MCF 10A (cell line): ENCODE measurements at regions not wholly inside any gene's neighbourhood (a gene's known extent, or its start where the extent isn't known, plus 50 kb on each side); places are given as distances from the start of the nearest gene placed in this dataset.

Experiments used
- BruUV-seq: library from RNA; stranded (reverse); fragments of 400-500 nt; replicated peaks from 2 replicates; lab custom pipeline; 2021; lab: Mats Ljungman, UMichigan
- CTCF ChIA-PET: fragments of 300-600 bp; sonication (Branson Sonifier 250); formaldehyde crosslinking; extraction: SDS; loops from one replicate; lab custom pipeline; 2021; ENCODE audit warnings: antibody characterized with exemption, inconsistent platforms; lab: Yijun Ruan, JAX
- POLR2A ChIA-PET: fragments of 300-600, 350-650 bp; sonication (Branson Sonifier 250); formaldehyde crosslinking; extraction: SDS; loops from one replicate; lab custom pipeline; 2020; ENCODE audit warnings: antibody characterized with exemption, inconsistent platforms; lab: Yijun Ruan, JAX
- DNase-seq: peaks from one replicate; pipeline ENCODE4 v3.0.0-alpha.2; 2018; ENCODE audit not compliant: unreplicated experiment
- H3K27ac Mint-ChIP-seq: one replicate; pipeline ENCODE4 v1.8.0; 2022; ENCODE audit warnings: mild to moderate bottlenecking, low read depth, mixed read lengths; ENCODE audit not compliant: unreplicated experiment
- H3K27me3 Mint-ChIP-seq: one replicate; pipeline ENCODE4 v1.8.0; 2022; ENCODE audit warnings: mixed read lengths; ENCODE audit not compliant: insufficient read depth, unreplicated experiment
- H3K36me3 Mint-ChIP-seq: one replicate; pipeline ENCODE4 v1.8.0; 2022; ENCODE audit warnings: mild to moderate bottlenecking, moderate library complexity, mixed read lengths; ENCODE audit not compliant: insufficient read depth, unreplicated experiment
- H3K4me1 Mint-ChIP-seq: one replicate; pipeline ENCODE4 v1.8.0; 2022; ENCODE audit warnings: mixed read lengths; ENCODE audit not compliant: insufficient read depth, unreplicated experiment
- H3K4me3 Mint-ChIP-seq: one replicate; pipeline ENCODE4 v1.8.0; 2022; ENCODE audit warnings: mild to moderate bottlenecking, moderate library complexity, mixed read lengths; ENCODE audit not compliant: unreplicated experiment
- H3K9me3 Mint-ChIP-seq: one replicate; pipeline ENCODE4 v1.8.0; 2022; ENCODE audit warnings: mixed read lengths; ENCODE audit not compliant: unreplicated experiment
- CTCF ChIP-seq: fragments of 200-600 bp; IDR thresholded peaks from one replicate; pipeline ENCODE4 v1.8.0; 2022; ENCODE audit warnings: antibody characterized with exemption, mild to moderate bottlenecking; ENCODE audit not compliant: unreplicated experiment
- intact Hi-C: fragments of 100-400 bp; cut with micrococcal nuclease; formaldehyde crosslinking; loops from 2 replicates; pipeline ENCODE4 v1.14.1; 2022

- CTCF ChIA-PET = interaction anchor here (0.7 to 1.9 kb wide), 10 partner anchors 11 to 153 kb away, joined by 3 to 14 read pairs (median 4); no protein-coding TSS in a partner anchor
- H3K9me3 Mint-ChIP-seq = no peaks in the 10 kb centered on the region
- no peak for DNase-seq
- POLR2A ChIA-PET = interaction anchor here (0.7 kb wide), 1 partner anchor 414 kb away, joined by 3 read pairs; no protein-coding TSS in a partner anchor
- H3K36me3 Mint-ChIP-seq = no peaks in the 10 kb centered on the region
- TF ChIP-seq CTCF = no peak
- H3K27ac Mint-ChIP-seq = no peak overlapping the region
- intact Hi-C loops = loop anchor here (5.0 kb wide), 1 partner anchor 155 kb away; no protein-coding TSS in a partner anchor
- BruUV-seq = no TSS peak
- no peak overlapping the region for H3K4me3 Mint-ChIP-seq
- peaks cover 15% of the 10 kb centered on the region for H3K4me1 Mint-ChIP-seq
- H3K27me3 Mint-ChIP-seq = peaks cover 5% of the 10 kb centered on the region
Measured at GRCh38 chr2:120522151-120522751, 176.3 kb downstream of the INHBB start.

- Mint-ChIP-seq H3K9me3 (no peaks in the 10 kb centered on the region), H3K36me3 (no peaks in the 10 kb centered on the region), H3K27me3 (no peaks in the 10 kb centered on the region), H3K4me1 (peaks cover 24% of the 10 kb centered on the region), H3K27ac (no peak overlapping the region), H3K4me3 (no peak overlapping the region)
- ChIA-PET POLR2A (no interaction called here), CTCF (no interaction called here)
- intact Hi-C loops = loop anchor here (2.0 to 5.0 kb wide), 2 partner anchors 53 to 154 kb away; no protein-coding TSS in a partner anchor
- BruUV-seq = no TSS peak
- no peak for TF ChIP-seq CTCF
- no peak for DNase-seq
Measured at GRCh38 chr2:120523766-120524165, 177.8 kb downstream of the INHBB start.

GRCh38 chr2:120524174-120524573 lies 178.2 kb downstream of the INHBB start:
- intact Hi-C loops = loop anchor here (2.0 to 5.0 kb wide), 2 partner anchors 53 to 153 kb away; no protein-coding TSS in a partner anchor
- Mint-ChIP-seq H3K4me1 (peaks cover 24% of the 10 kb centered on the region), H3K9me3 (no peaks in the 10 kb centered on the region), H3K4me3 (no peak overlapping the region), H3K27me3 (no peaks in the 10 kb centered on the region), H3K36me3 (no peaks in the 10 kb centered on the region), H3K27ac (no peak overlapping the region)
- TF ChIP-seq CTCF = no peak
- BruUV-seq = no TSS peak
- no peak for DNase-seq
- CTCF ChIA-PET = no interaction called here
- POLR2A ChIA-PET = no interaction called here

GRCh38 chr2:120525056-120526046 lies 179.4 kb downstream of the INHBB start:
- Mint-ChIP-seq H3K36me3 (no peaks in the 10 kb centered on the region), H3K27me3 (no peaks in the 10 kb centered on the region)

More at GRCh38 chr2:120525056-120526046, 179.4 kb downstream of the INHBB start:
- intact Hi-C loops = loop anchor here (2.0 kb wide), 1 partner anchor 55 kb away; no protein-coding TSS in a partner anchor
- peak; percentile 42 for DNase-seq
- Mint-ChIP-seq H3K4me3 (no peak overlapping the region), H3K4me1 (peaks cover 24% of the 10 kb centered on the region), H3K27ac (no peak overlapping the region), H3K9me3 (no peaks in the 10 kb centered on the region)
- CTCF ChIA-PET = no interaction called here
- BruUV-seq = no TSS peak
- POLR2A ChIA-PET = no interaction called here
- no peak for TF ChIP-seq CTCF
